H9 (cell line): ENCODE measurements at regions not wholly inside any gene's neighbourhood (a gene's known extent, or its start where the extent isn't known, plus 50 kb on each side); places are given as distances from the start of the nearest gene placed in this dataset.

Experiments
- DNase-seq: peaks from one replicate; pipeline ENCODE4 v3.0.0-alpha.2; 2017
- H2AFZ ChIP-seq: one replicate; pipeline ENCODE4 v1.6.1; 2013; ENCODE audit warnings: mild to moderate bottlenecking, low read length, control low read depth, moderate library complexity
- H2AK5ac ChIP-seq: 2 replicates; pipeline ENCODE4 v1.6.1; 2013; ENCODE audit warnings: low read length, control low read depth, mixed read lengths; ENCODE audit not compliant: insufficient read length
- H2BK120ac ChIP-seq: one replicate; pipeline ENCODE4 v1.6.1; 2013; ENCODE audit warnings: low read depth, mild to moderate bottlenecking, low read length, control low read depth, inconsistent platforms; ENCODE audit not compliant: poor library complexity, severe bottlenecking
- H2BK12ac ChIP-seq: 2 replicates; pipeline ENCODE4 v1.6.1; 2013; ENCODE audit warnings: low read length, control low read depth, mixed read lengths, low read depth; ENCODE audit not compliant: insufficient read length
- H2BK15ac ChIP-seq: 2 replicates; pipeline ENCODE4 v1.6.1; 2013; ENCODE audit warnings: low read depth, low read length, control low read depth
- H2BK20ac ChIP-seq: one replicate; pipeline ENCODE4 v1.6.1; 2013; ENCODE audit warnings: low read depth, mild to moderate bottlenecking, low read length, control low read depth, inconsistent platforms; ENCODE audit not compliant: poor library complexity, severe bottlenecking
- H2BK5ac ChIP-seq: 2 replicates; pipeline ENCODE4 v1.6.1; 2013; ENCODE audit warnings: low read length, control low read depth, mixed read lengths; ENCODE audit not compliant: insufficient read length
- H3K14ac ChIP-seq: 2 replicates; pipeline ENCODE4 v1.6.1; 2013; ENCODE audit warnings: low read length, control low read depth; ENCODE audit not compliant: insufficient read depth
- H3K18ac ChIP-seq: 2 replicates; pipeline ENCODE4 v1.6.1; 2013; ENCODE audit warnings: low read depth, mild to moderate bottlenecking, mixed read lengths, low read length, control low read depth; ENCODE audit not compliant: insufficient read length
- H3K23ac ChIP-seq: 2 replicates; pipeline ENCODE4 v1.6.1; 2013; ENCODE audit warnings: low read length, control low read depth, mixed read lengths, low read depth; ENCODE audit not compliant: insufficient read length
- H3K23me2 ChIP-seq: 2 replicates; pipeline ENCODE4 v1.6.1; 2013; ENCODE audit warnings: low read depth, mild to moderate bottlenecking, mixed read lengths, low read length, control low read depth; ENCODE audit not compliant: insufficient read length, poor library complexity, severe bottlenecking
- H3K27ac ChIP-seq: 2 replicates; pipeline ENCODE4 v1.5.1; 2013; ENCODE audit warnings: low read length, control low read depth, mixed read lengths, low read depth; ENCODE audit not compliant: insufficient read length
- H3K27me3 ChIP-seq: 2 replicates; pipeline ENCODE4 v1.6.1; 2013; ENCODE audit warnings: low read length, control low read depth, inconsistent platforms; ENCODE audit not compliant: insufficient read depth
- H3K4ac ChIP-seq: 2 replicates; pipeline ENCODE4 v1.6.1; 2013; ENCODE audit warnings: low read depth, mild to moderate bottlenecking, control low read depth, inconsistent platforms, low read length, moderate library complexity
- H3K4me1 ChIP-seq: 2 replicates; pipeline ENCODE4 v1.6.1; 2013; ENCODE audit warnings: low read length, control low read depth, inconsistent platforms; ENCODE audit not compliant: insufficient read depth
- H3K4me2 ChIP-seq: 2 replicates; pipeline ENCODE4 v1.6.1; 2013; ENCODE audit warnings: low read length, control low read depth, mixed read lengths; ENCODE audit not compliant: insufficient read length, insufficient read depth
- H3K56ac ChIP-seq: 2 replicates; pipeline ENCODE4 v1.6.1; 2013; ENCODE audit warnings: low read depth, mild to moderate bottlenecking, mixed read lengths, low read length, control low read depth; ENCODE audit not compliant: insufficient read length
- H3K79me1 ChIP-seq: 2 replicates; pipeline ENCODE4 v1.6.1; 2013; ENCODE audit warnings: low read depth, mild to moderate bottlenecking, moderate library complexity, low read length, control low read depth, inconsistent platforms; ENCODE audit not compliant: insufficient read depth, poor library complexity, severe bottlenecking
- H3K79me2 ChIP-seq: 2 replicates; pipeline ENCODE4 v1.6.1; 2013; ENCODE audit warnings: low read length, control low read depth, inconsistent platforms; ENCODE audit not compliant: insufficient read depth
- H3K9ac ChIP-seq: 2 replicates; pipeline ENCODE4 v1.6.1; 2013; ENCODE audit warnings: low read length, control low read depth, mixed read lengths; ENCODE audit not compliant: insufficient read length; ENCODE audit errors: extremely low read depth
- H3K9me3 ChIP-seq: one replicate; pipeline ENCODE4 v1.6.1; 2013; ENCODE audit warnings: low read depth, low read length, inconsistent platforms; ENCODE audit not compliant: control insufficient read depth
- H3T11ph ChIP-seq: one replicate; pipeline ENCODE4 v1.6.1; 2013; ENCODE audit warnings: mild to moderate bottlenecking, low read length, control low read depth, inconsistent platforms
- H4K20me1 ChIP-seq: one replicate; pipeline ENCODE4 v1.6.1; 2013; ENCODE audit not compliant: control insufficient read depth, insufficient read length, insufficient read depth
- H4K5ac ChIP-seq: 2 replicates; pipeline ENCODE4 v1.6.1; 2013; ENCODE audit warnings: low read depth, mild to moderate bottlenecking, mixed read lengths, low read length, control low read depth; ENCODE audit not compliant: insufficient read length
- H4K8ac ChIP-seq: replicated peaks from 2 replicates; pipeline ENCODE4 v1.6.1; 2013; ENCODE audit warnings: low read length, control low read depth, mixed read lengths, low read depth; ENCODE audit not compliant: insufficient read length
- H4K91ac ChIP-seq: 2 replicates; pipeline ENCODE4 v1.6.1; 2013; ENCODE audit warnings: low read depth, mild to moderate bottlenecking, moderate library complexity, mixed read lengths, low read length, control low read depth; ENCODE audit not compliant: insufficient read length
- H3K27ac Mint-ChIP-seq, 3 experiments: 2 replicates in 2 of 3; 3 replicates in 1 of 3; pipeline ENCODE4 v1.8.0; 2020 to 2021; ENCODE audit warnings: mixed read lengths in 3 of 3, mild to moderate bottlenecking in 1 of 3, moderate library complexity in 1 of 3
- H3K27me3 Mint-ChIP-seq: 2 replicates; pipeline ENCODE4 v1.8.0; 2021; ENCODE audit warnings: low read depth, mild to moderate bottlenecking, moderate library complexity, mixed read lengths
- H3K36me3 Mint-ChIP-seq, 3 experiments: 2 replicates in 2 of 3; 3 replicates in 1 of 3; pipeline ENCODE4 v1.8.0; 2020 to 2021; ENCODE audit warnings: low read depth in 3 of 3, mixed read lengths in 3 of 3; ENCODE audit not compliant: insufficient read depth in 1 of 3
- H3K4me1 Mint-ChIP-seq, 2 experiments: 2 replicates each; pipeline ENCODE4 v1.8.0; 2020; ENCODE audit warnings: mixed read lengths in 2 of 2
- H3K4me3 Mint-ChIP-seq, 2 experiments: 2 replicates in 1 of 2; 3 replicates in 1 of 2; pipeline ENCODE4 v1.8.0; 2020 to 2021; ENCODE audit warnings: mild to moderate bottlenecking in 2 of 2, mixed read lengths in 2 of 2, moderate library complexity in 1 of 2
- H3K9me3 Mint-ChIP-seq, 2 experiments: 2 replicates in 1 of 2; 3 replicates in 1 of 2; pipeline ENCODE4 v1.8.0; 2020; ENCODE audit warnings: mild to moderate bottlenecking in 2 of 2, mixed read lengths in 2 of 2, moderate library complexity in 1 of 2
- WGBS: extraction: QIAGEN DNeasy Blood & Tissue Kit; methylation state at CpG from one replicate; pipeline ENCODE4 v1.1.7; 2013; ENCODE audit warnings: missing lambda C conversion rate, low lambda C conversion rate, mixed read lengths; ENCODE audit not compliant: insufficient read length; ENCODE audit errors: extremely low coverage; 5-methylcytosine and 5-hydroxymethylcytosine counted together
- TF ChIP-seq, protein P1 (sequence below): fragments of 200-600 bp; sonication (generic); conservative IDR thresholded peaks from 3 replicates; pipeline ENCODE4 v1.8.0; 2021; ENCODE audit warnings: antibody characterized with exemption, mild to moderate bottlenecking

DNA sequence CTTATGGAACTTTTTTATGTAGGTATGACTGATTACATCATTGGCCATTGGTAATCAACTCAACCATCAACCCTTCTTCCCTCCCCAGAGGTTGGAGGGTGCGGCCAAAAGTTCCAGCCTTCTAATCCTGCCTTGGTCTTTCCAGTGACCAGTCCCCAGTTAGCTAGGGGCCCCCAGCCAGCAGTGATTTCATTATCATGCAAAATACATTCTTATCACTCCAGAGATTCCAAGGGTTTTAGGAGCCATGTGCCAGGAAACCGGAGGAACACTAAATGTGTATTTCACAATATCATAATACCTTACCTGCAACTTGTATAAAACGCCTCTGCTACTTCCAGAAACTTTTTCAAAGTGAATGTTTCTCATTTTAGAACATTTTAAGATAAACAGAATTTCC is 181.5 kb upstream of the PELI2 start:
- H3K9me3 Mint-ChIP-seq: peaks cover 4 to 15% of the 10 kb centered on the region in 2 experiments
- Histone ChIP-seq H2AK5ac (no peak overlapping the region), H3K4ac (no peak overlapping the region), H3K9me3 (no peaks in the 10 kb centered on the region), H4K8ac (no peak overlapping the region), H3K14ac (no peak overlapping the region), H3K9ac (no peak overlapping the region), H2BK5ac (no peak overlapping the region), H4K20me1 (no peaks in the 10 kb centered on the region), H2BK20ac (no peak overlapping the region), H3K23me2 (no peaks in the 10 kb centered on the region), H3K4me2 (no peak overlapping the region), H2AFZ (no peak overlapping the region), H4K91ac (no peak overlapping the region), H3K79me1 (no peaks in the 10 kb centered on the region), H3K27me3 (no peaks in the 10 kb centered on the region), H3K18ac (no peak overlapping the region), H2BK15ac (no peak overlapping the region), H3K27ac (no peak overlapping the region), H2BK120ac (no peak overlapping the region), H3K23ac (no peak overlapping the region), H3K79me2 (no peaks in the 10 kb centered on the region), H3K56ac (no peak overlapping the region), H3T11ph (no peak overlapping the region), H3K4me1 (peaks cover 4% of the 10 kb centered on the region; the same call in 1 of the 2 replicates), H2BK12ac (no peak overlapping the region), H4K5ac (no peak overlapping the region)
- DNase-seq: peak; percentile 46
- peaks cover 18 to 23% of the 10 kb centered on the region in 2 experiments for H3K4me1 Mint-ChIP-seq
- H3K27ac Mint-ChIP-seq: 0 out of 7 replicates have a peak overlapping the region, but pooled peaks of 2 of the 3 experiments have one; percentile 12 to 42
- H3K36me3 Mint-ChIP-seq: peaks cover 2 to 31% (median 10%) of the 10 kb centered on the region in 3 experiments; a peak in 3 of 7 replicates
- peaks cover 3% of the 10 kb centered on the region for H3K27me3 Mint-ChIP-seq
- WGBS: no CpG with 5 or more reads among the region's 3 CpGs
- H3K4me3 Mint-ChIP-seq: no peak overlapping the region
- TF ChIP-seq, protein P1, sequence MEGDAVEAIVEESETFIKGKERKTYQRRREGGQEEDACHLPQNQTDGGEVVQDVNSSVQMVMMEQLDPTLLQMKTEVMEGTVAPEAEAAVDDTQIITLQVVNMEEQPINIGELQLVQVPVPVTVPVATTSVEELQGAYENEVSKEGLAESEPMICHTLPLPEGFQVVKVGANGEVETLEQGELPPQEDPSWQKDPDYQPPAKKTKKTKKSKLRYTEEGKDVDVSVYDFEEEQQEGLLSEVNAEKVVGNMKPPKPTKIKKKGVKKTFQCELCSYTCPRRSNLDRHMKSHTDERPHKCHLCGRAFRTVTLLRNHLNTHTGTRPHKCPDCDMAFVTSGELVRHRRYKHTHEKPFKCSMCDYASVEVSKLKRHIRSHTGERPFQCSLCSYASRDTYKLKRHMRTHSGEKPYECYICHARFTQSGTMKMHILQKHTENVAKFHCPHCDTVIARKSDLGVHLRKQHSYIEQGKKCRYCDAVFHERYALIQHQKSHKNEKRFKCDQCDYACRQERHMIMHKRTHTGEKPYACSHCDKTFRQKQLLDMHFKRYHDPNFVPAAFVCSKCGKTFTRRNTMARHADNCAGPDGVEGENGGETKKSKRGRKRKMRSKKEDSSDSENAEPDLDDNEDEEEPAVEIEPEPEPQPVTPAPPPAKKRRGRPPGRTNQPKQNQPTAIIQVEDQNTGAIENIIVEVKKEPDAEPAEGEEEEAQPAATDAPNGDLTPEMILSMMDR: no peak
